GM21367 (cell line): ENCODE measurements at regions not wholly inside any gene's neighbourhood (a gene's known extent, or its start where the extent isn't known, plus 50 kb on each side); places are given as distances from the start of the nearest gene placed in this dataset.
"Not testable (repeated sequence)": the region's sequence is repeated elsewhere in the genome, so short reads cannot be mapped to it uniquely, and the experiment has no call there.

Source experiments
- ATAC-seq: cut with Tn5 transposase; IDR thresholded peaks from one replicate; pipeline ENCODE4 v1.9.1; 2021; ENCODE audit not compliant: unreplicated experiment

- no peak for ATAC-seq
Measured at GRCh38 chr12:4158306-4158705, 115.3 kb upstream of the CCND2 start.

GRCh38 chr12:4157122-4157521, 116.4 kb upstream of the CCND2 start:
- no peak for ATAC-seq

GRCh38 chr12:4156317-4156716, 117.2 kb upstream of the CCND2 start:
- no peak for ATAC-seq

- ATAC-seq: no peak
Measured at GRCh38 chr12:4154672-4155225, 118.8 kb upstream of the CCND2 start.

- peak; percentile 75 for ATAC-seq
Measured at GRCh38 chr12:4153343-4153892, 120.1 kb upstream of the CCND2 start.

GRCh38 chr12:4152145-4152795, 121.3 kb upstream of the CCND2 start:
- no peak for ATAC-seq

GRCh38 chr12:4151362-4152121, 122.0 kb upstream of the CCND2 start:
- no peak for ATAC-seq

- not testable (repeated sequence) for ATAC-seq
Measured at GRCh38 chr12:4150355-4150754, 123.2 kb upstream of the CCND2 start.

GRCh38 chr12:4148418-4149056, 125.0 kb upstream of the CCND2 start:
- ATAC-seq: peak; percentile 49

GRCh38 chr12:4147031-4147481, 126.5 kb upstream of the CCND2 start:
- ATAC-seq: no peak

GRCh38 chr12:4145990-4146859, 127.3 kb upstream of the CCND2 start:
- no peak for ATAC-seq

- ATAC-seq: no peak
Measured at GRCh38 chr12:4144676-4145075, 128.9 kb upstream of the CCND2 start.

- ATAC-seq: no peak
Measured at GRCh38 chr12:4143896-4144295, 129.7 kb upstream of the CCND2 start.

- no peak for ATAC-seq
Measured at GRCh38 chr12:4141348-4142270, 132.0 kb upstream of the CCND2 start.

- ATAC-seq: no peak
Measured at GRCh38 chr12:4140581-4141301, 132.8 kb upstream of the CCND2 start.

GRCh38 chr12:4139191-4139590, 134.4 kb upstream of the CCND2 start:
- no peak for ATAC-seq

- not testable (repeated sequence) for ATAC-seq
Measured at GRCh38 chr12:4138532-4138931, 135.0 kb upstream of the CCND2 start.

- no peak for ATAC-seq
Measured at GRCh38 chr12:4138051-4138450, 135.5 kb upstream of the CCND2 start.

GRCh38 chr12:4137441-4137840, 136.1 kb upstream of the CCND2 start:
- no peak for ATAC-seq
